AG04449 (cell line): ENCODE measurements at regions not wholly inside any gene's neighbourhood (a gene's known extent, or its start where the extent isn't known, plus 50 kb on each side); places are given as distances from the start of the nearest gene placed in this dataset.

Experiments used
- CTCF ChIA-PET: fragments of 350-600 bp; formaldehyde crosslinking; extraction: SDS; loops from one replicate; lab custom pipeline; 2021; ENCODE audit warnings: antibody characterized with exemption; lab: Yijun Ruan, JAX
- POLR2A ChIA-PET: fragments of 400-600, 350-600 bp; formaldehyde crosslinking; extraction: SDS; loops from one replicate; lab custom pipeline; 2020; ENCODE audit warnings: antibody characterized with exemption, inconsistent platforms; lab: Yijun Ruan, JAX
- DNase-seq: peaks from one replicate; pipeline ENCODE4 v3.0.0-alpha.2; 2010; ENCODE audit warnings: low read depth, low spot score
- H3K4me3 ChIP-seq: 2 replicates; pipeline ENCODE4 v1.5.1; 2011; ENCODE audit warnings: low read depth, mild to moderate bottlenecking, control low read depth, low read length
- TF ChIP-seq, protein P1 (sequence below): IDR thresholded peaks from one replicate; pipeline ENCODE4 v1.5.1; 2011; ENCODE audit warnings: mild to moderate bottlenecking, moderate library complexity, low read length, control low read depth, inconsistent platforms; ENCODE audit not compliant: insufficient read depth; ENCODE audit errors: missing control alignments

DNA sequence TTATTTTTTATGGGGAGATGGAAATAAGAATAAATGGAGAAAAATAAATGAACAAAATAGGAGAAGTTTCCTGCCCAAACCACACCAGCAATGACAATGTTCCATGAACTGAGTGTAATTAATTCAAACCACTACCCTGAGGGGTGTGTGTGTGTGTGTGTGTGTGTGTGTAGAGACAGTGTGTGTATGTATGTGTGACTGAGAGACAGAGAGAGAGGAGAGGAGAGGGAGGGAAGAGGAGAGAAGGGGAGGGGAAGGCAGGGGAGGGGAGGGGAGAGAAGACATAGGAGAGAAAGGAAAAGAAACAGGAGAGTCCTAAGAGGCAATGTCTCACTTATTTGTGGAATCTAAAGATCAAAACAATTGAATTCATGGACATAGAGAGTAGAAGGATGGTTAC lies 65.0 kb upstream of the POU2AF1 start:
- DNase-seq: no peak
- TF ChIP-seq, protein P1, sequence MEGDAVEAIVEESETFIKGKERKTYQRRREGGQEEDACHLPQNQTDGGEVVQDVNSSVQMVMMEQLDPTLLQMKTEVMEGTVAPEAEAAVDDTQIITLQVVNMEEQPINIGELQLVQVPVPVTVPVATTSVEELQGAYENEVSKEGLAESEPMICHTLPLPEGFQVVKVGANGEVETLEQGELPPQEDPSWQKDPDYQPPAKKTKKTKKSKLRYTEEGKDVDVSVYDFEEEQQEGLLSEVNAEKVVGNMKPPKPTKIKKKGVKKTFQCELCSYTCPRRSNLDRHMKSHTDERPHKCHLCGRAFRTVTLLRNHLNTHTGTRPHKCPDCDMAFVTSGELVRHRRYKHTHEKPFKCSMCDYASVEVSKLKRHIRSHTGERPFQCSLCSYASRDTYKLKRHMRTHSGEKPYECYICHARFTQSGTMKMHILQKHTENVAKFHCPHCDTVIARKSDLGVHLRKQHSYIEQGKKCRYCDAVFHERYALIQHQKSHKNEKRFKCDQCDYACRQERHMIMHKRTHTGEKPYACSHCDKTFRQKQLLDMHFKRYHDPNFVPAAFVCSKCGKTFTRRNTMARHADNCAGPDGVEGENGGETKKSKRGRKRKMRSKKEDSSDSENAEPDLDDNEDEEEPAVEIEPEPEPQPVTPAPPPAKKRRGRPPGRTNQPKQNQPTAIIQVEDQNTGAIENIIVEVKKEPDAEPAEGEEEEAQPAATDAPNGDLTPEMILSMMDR: no peak
- CTCF ChIA-PET: interaction anchor here (4.4 kb wide), 1 partner anchor 161 kb away, joined by 188 read pairs; no protein-coding TSS in a partner anchor
- no peak overlapping the region for H3K4me3 ChIP-seq
- POLR2A ChIA-PET: no interaction called here

DNA sequence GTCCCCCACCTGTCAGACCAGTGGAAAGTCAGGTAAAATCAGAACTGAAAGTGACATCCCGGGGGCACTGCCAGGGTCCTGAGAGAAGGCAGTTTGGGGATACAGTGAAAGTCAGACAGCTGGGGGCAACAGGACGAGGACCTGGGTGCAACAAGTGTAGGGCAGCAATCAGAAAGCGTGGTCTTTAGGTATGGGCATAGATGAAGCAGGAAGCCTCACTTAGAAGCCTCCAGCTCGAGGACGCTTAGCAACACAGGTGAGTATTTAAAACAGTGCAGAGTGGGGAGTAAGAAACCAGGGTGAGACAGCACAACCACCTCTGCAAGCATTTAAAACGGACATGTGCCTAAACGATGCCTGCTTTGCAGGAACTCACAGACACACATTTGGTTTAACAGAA lies 64.6 kb upstream of the POU2AF1 start:
- ChIA-PET CTCF (no interaction called here), POLR2A (no interaction called here)
- TF ChIP-seq, protein P1: no peak
- H3K4me3 ChIP-seq: no peak overlapping the region
- no peak for DNase-seq

DNA sequence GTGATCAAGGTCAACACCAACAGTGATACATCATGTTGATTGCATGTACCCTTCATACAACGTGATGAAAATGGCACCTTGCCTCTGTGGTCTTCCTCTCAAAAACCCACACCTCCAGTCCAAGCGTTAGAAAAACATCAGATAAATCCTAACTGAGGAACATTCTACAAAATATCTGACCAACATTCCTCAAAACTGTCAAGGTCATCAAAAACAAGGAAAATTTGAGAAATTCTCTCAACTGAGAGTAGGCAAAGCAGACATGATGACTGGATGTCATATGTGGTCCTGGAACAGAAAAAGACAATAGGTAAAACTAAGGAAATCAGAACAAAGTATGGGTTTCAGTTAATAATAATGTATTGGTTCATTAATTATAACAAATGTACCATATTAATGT lies 64.0 kb upstream of the POU2AF1 start:
- no peak for DNase-seq
- CTCF ChIA-PET: no interaction called here
- no peak overlapping the region for H3K4me3 ChIP-seq
- TF ChIP-seq, protein P1: no peak
- POLR2A ChIA-PET: no interaction called here

DNA sequence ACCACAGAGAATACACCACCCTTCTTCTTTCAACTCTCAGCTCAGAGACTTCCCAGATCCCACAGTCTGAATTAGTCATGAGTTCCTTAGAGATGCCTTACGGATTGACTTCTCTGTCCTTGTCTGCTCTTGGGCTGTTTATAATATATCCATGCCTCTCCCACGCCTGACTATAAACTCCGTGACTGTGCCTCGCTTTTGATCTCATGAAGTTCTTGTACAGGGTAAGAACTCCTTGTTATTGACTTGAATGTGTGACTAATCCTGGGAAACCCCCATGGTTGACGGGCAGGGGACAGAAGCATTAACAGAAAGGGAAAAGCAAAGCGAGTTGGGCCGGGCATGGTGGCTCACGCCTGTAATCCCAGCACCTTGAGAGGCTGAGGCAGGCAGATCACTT lies 62.4 kb upstream of the POU2AF1 start:
- no peak overlapping the region for H3K4me3 ChIP-seq
- no peak for DNase-seq
- CTCF ChIA-PET: interaction anchor here (1.0 to 1.5 kb wide), 2 partner anchors 158 to 159 kb away, joined by 3 read pairs; no protein-coding TSS in a partner anchor
- TF ChIP-seq, protein P1: no peak
- POLR2A ChIA-PET: no interaction called here

DNA sequence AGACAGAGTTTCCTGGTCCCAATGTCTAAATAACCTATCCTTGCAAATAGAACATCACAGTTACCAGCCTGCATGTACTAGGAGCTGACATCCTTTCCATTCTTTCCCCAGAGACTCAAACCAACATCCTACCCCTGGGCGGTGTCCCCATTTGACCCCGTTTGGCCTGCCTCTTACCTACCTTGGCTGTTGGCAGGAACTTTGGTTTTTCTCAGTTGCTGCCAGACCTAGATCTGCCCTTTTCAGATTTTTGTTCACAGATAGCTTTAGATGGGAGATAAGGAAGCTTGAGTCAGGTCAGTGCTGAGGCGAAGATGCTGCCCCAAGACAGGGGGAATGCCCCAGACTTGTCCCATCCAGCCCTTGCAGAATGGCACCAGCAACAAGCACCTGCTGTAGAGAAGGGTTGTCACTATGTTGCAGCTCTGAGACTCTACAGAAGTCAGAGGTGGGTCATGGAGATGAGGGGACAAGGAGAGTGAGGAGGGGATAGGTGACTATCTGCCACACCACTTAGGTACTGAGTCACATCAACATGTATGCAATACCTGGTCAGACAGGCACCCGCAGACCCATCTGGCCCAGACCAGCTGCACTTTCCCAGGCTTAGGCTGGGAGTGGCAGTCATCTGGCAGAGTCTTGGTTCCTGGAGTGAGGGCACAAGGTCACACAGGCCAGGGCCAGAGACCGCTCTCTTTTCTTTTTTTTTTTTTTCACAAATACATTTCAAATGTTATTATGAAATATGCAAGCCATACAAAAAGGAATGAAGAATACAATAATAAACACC lies 61.5 kb upstream of the POU2AF1 start:
- ChIA-PET CTCF (interaction anchor here (1.0 to 2.8 kb wide), 5 partner anchors 12 to 159 kb away, joined by 3 to 14 read pairs (median 3); no protein-coding TSS in a partner anchor), POLR2A (no interaction called here)
- DNase-seq: no peak
- no peak overlapping the region for H3K4me3 ChIP-seq
- TF ChIP-seq, protein P1: no peak

DNA sequence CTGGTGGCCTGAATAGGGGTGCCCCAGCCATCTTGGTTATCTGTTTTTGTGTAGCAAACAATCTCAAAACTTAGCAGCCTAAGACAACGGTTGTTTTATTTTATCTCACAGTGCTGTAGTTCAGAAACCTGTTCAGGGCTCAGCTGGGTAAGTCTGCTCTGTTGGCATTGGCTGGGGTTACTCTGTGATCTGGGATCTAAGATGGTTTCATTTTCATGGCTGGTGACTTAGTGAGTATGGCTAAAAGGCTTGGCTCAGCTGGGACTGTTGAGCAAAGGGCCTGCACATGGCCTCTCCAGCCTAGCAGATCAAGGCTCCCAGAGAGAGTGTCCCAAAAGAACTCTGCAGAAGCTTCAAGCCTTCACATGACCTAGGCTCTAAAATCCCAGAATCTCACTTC lies 60.8 kb upstream of the POU2AF1 start:
- H3K4me3 ChIP-seq: no peak overlapping the region
- POLR2A ChIA-PET: no interaction called here
- CTCF ChIA-PET: interaction anchor here (1.2 to 2.8 kb wide), 3 partner anchors 11 to 155 kb away, joined by 3 to 14 read pairs (median 6); no protein-coding TSS in a partner anchor
- no peak for DNase-seq
- TF ChIP-seq, protein P1: no peak
